ENCODE measurements at regions not wholly inside any gene's neighbourhood (a gene's known extent, or its start where the extent isn't known, plus 50 kb on each side); places are given as distances from the start of the nearest gene placed in this dataset.

GRCh38 chr9:13596383-13596970 lies 317.0 kb upstream of the MPDZ start:
- H3K27ac ChIP-seq = no peak overlapping the region
- no peak for TF ChIP-seq POLR2A (IDR thresholded peaks at IDR 0.05)

GRCh38 chr9:13590996-13591395 lies 311.5 kb upstream of the MPDZ start:
- intact Hi-C loops (cut with DNase I; ENCODE audit: low total_unique reads) = no loop called here
- TF ChIP-seq CTCF (IDR thresholded peaks at IDR 0.05) (no peak), POLR2AphosphoS5 (IDR thresholded peaks at IDR 0.05) (no peak), POLR2A (IDR thresholded peaks at IDR 0.05) (no peak)

More at GRCh38 chr9:13596383-13596970, 317.0 kb upstream of the MPDZ start:
- Histone ChIP-seq H3K4me3 (no peak overlapping the region), H3K36me3 (no peaks in the 10 kb centered on the region), H3K27me3 (no peaks in the 10 kb centered on the region), H3K9me3 (no peaks in the 10 kb centered on the region), H3K4me1 (no peaks in the 10 kb centered on the region)
- no peak for DNase-seq (ENCODE audit: low spot score in 2 of 2)
- intact Hi-C loops (cut with DNase I; ENCODE audit: low total_unique reads) = no loop called here

GRCh38 chr9:13589034-13589737 lies 309.7 kb upstream of the MPDZ start:
- H3K4me3 ChIP-seq = no peak overlapping the region
- no peak for TF ChIP-seq POLR2A (IDR thresholded peaks at IDR 0.05)
- TF ChIP-seq POLR2AphosphoS5 (IDR thresholded peaks at IDR 0.05) = no peak
- no peak for TF ChIP-seq CTCF (IDR thresholded peaks at IDR 0.05)
- no peak overlapping the region for H3K27ac ChIP-seq
- no peaks in the 10 kb centered on the region for H3K9me3 ChIP-seq
- intact Hi-C loops (cut with DNase I; ENCODE audit: low total_unique reads) = no loop called here
- no peaks in the 10 kb centered on the region for H3K4me1 ChIP-seq
- no peaks in the 10 kb centered on the region for H3K36me3 ChIP-seq
- no peaks in the 10 kb centered on the region for H3K27me3 ChIP-seq
- no peak for DNase-seq (ENCODE audit: low spot score in 2 of 2)

More at GRCh38 chr9:13590996-13591395, 311.5 kb upstream of the MPDZ start:
- DNase-seq (ENCODE audit: low spot score in 2 of 2) = no peak
- no peaks in the 10 kb centered on the region for H3K9me3 ChIP-seq
- H3K27me3 ChIP-seq = no peaks in the 10 kb centered on the region
- H3K4me1 ChIP-seq = no peaks in the 10 kb centered on the region
- H3K36me3 ChIP-seq = no peaks in the 10 kb centered on the region
- no peak overlapping the region for H3K4me3 ChIP-seq
- no peak overlapping the region for H3K27ac ChIP-seq

GRCh38 chr9:13588151-13589033 lies 308.9 kb upstream of the MPDZ start:
- DNase-seq (ENCODE audit: low spot score in 2 of 2) = no peak
- no peaks in the 10 kb centered on the region for H3K9me3 ChIP-seq
- no peaks in the 10 kb centered on the region for H3K36me3 ChIP-seq
- H3K27ac ChIP-seq = no peak overlapping the region
- no peak for TF ChIP-seq POLR2AphosphoS5 (IDR thresholded peaks at IDR 0.05)
- no peak for TF ChIP-seq POLR2A (IDR thresholded peaks at IDR 0.05)
- TF ChIP-seq CTCF (IDR thresholded peaks at IDR 0.05) = no peak
- no peaks in the 10 kb centered on the region for H3K4me1 ChIP-seq
- intact Hi-C loops (cut with DNase I; ENCODE audit: low total_unique reads) = no loop called here
- no peak overlapping the region for H3K4me3 ChIP-seq
- H3K27me3 ChIP-seq = no peaks in the 10 kb centered on the region

- no peaks in the 10 kb centered on the region for H3K27me3 ChIP-seq
- H3K4me3 ChIP-seq = no peak overlapping the region
- no peaks in the 10 kb centered on the region for H3K4me1 ChIP-seq
- TF ChIP-seq CTCF (IDR thresholded peaks at IDR 0.05) (no peak), POLR2A (IDR thresholded peaks at IDR 0.05) (no peak), POLR2AphosphoS5 (IDR thresholded peaks at IDR 0.05) (no peak)
- no peak for DNase-seq (ENCODE audit: low spot score in 2 of 2)
- no peak overlapping the region for H3K27ac ChIP-seq
- H3K9me3 ChIP-seq = no peaks in the 10 kb centered on the region
- no peaks in the 10 kb centered on the region for H3K36me3 ChIP-seq
- intact Hi-C loops (cut with DNase I; ENCODE audit: low total_unique reads) = no loop called here
Measured at GRCh38 chr9:13587571-13587970, 308.1 kb upstream of the MPDZ start.
